Hematopoietic multipotent progenitor cell treated with erythropoietin and hydrocortisone succinate and interleukin-3 and kit ligand, for 4 days (in vitro differentiated cells): ENCODE measurements at regions not wholly inside any gene's neighbourhood (a gene's known extent, or its start where the extent isn't known, plus 50 kb on each side); places are given as distances from the start of the nearest gene placed in this dataset.

Experiments used
- DNase-seq: peaks from one replicate; pipeline ENCODE4 v3.0.0-alpha.2; 2015

DNA sequence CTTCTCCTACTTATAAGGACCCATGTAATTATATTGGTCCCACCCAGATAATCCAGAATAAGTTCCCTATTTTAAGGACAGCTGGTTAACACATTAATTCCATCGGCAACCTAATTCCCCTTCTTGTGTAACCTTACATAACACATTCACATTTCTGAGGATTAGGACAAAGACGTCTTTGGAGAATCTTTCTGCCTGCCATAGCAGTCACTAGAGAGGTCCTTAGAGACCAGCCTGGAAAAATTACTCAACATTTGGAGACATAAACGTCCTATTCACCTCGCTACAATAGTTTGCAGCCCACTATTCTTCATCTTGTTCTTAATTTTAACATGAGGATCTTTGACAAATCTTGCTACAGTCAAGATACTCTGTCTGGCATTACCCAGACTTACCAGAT lies 100.1 kb downstream of the MAFB start:
- DNase-seq, result no peak

DNA sequence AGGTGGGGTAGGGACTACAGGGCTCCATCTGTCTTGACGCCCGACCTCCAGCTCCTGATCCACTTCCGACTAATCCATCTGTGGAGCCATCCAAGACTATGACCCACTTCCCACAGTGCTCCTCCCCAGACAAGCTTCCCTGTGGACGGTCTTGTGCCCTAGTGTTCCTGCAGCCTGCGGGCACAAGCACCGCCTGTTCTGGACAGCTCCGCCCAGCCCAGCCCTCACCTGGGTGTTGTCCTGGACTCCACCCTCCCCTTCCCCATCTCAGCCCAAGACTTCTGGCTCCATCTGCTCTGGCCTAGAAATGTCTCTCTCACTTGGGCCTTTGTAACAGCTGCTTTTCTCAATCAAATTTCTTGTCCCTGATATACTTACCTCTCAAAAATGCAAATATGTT lies 102.0 kb downstream of the MAFB start:
- no peak for DNase-seq

DNA sequence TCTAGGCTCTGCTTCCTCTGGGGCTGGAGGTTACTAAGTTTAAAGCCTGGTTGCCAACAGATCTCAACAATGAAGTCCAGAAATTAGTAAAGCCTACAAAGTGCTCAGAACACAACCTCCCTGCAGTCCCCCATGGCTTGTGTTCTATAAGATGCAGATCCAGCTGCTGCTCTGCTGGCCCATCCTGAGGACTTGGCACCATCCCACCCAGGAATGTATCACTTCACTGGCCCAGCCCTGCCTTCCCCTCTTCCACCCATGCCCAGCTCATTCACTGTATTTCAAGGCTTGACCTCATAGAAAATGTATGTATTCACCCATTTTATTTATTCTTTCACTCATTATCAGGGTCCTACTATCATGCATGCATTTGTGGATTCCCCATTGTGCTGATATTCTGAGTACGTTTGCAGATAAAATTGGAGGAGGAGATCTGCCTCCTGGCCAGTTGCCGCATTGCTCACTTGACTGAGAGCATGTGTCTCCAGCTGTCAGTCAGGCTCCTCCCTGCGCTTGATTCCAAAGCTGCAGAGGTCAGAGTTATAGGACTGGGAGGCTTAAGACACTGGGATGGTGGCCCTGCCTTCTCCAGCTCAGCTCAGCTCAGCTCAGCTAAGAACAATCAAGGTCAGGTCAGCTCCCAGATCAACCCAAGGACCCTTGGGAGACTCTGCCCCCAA lies 104.8 kb downstream of the MAFB start:
- DNase-seq, result no peak

DNA sequence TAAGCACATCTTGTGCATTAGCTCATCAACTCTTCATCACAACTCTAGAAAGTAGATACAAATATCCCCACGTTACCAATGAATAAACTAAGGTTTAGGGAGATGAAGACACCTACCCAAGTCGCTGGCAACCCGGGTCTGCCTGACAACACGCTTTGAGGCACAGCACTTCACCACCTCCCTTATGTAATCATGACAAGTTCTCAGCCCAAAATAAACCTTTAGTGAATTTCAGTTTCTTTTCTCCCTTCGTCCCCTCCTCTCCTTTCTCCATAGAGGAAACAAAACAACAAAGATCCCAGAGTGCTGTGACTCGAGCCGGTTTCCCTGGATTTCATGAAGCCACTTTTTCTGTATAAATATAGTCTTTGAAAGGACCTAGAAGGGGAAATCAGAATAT lies 105.4 kb downstream of the MAFB start:
- no peak for DNase-seq

DNA sequence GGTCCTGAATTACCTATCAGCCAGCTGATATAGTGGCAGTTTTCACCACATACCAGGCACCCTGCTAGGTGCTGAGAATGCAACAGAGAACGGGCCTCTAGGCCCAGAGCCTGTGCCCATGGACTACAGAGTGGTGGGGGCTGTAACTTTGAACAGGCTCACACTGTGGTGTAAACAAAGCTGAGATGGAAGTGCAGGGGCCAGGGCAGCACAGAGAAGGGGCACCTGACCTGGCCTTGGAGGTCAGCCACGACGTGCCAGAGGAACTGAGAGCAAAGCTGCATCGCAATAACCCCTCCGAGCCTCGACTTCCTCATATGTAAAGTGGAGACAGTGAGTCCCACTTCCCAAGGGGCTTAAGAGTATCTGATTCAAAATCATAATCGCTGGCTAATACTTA lies 105.8 kb downstream of the MAFB start:
- DNase-seq, result no peak

DNA sequence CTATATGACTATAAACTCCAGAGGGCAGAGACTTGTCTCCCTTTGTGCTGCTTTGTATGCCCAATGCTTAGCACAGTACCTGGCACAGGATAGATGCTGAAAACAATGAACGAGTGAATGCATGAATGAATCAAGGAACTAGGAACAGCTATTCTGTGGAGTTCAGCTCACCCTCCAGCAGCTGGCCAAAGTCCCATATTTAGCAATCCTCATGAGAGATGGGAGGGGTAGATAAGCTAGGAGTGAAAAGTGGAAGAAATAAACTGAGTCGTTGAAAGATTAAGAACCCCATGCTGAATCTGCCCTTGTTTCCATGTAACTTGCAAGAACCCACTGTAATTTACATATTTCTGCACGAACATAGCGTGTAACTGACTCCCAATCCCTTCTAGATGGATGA lies 106.5 kb downstream of the MAFB start:
- DNase-seq, result no peak

DNA sequence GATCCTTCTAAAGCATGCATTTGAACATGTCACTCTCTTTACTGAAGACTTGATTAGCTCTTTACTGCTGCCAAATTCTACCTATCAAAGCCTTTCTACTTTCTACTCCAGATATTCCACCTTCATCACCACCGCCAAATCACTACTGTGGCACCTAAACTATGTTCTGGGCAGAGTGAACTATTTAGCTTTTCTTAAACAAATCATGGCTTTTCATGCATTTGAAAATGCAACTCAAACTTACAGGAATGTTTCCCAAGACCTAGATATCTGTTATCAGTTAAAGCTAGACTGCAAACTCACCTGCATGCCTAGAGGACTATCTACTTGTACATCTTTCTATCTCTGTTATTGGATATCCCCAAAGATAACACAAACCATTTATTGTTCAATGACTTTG lies 109.3 kb downstream of the MAFB start:
- no peak for DNase-seq

DNA sequence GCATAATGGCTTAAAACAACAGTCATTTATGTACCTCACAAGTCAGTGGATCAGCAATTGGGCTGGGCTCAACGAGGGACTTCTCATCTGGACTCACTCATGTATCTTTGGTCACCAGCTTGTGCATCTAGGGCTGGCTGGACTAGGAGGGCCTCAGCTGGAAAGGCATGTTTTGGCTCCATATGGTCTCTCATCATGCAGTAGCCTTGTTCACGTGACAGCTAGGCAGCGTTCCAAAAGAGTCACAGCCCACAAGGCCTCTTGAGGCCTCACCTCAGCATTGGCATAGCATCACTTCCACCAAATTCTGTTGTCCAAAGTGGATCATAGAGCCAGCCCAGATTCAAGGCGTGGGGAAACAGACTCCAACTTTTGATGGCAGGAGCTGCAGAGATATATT lies 110.1 kb downstream of the MAFB start:
- DNase-seq, result no peak

- no peak for DNase-seq
Observed at GRCh38 chr20:40575851-40576250, 113.2 kb downstream of the MAFB start.

DNA sequence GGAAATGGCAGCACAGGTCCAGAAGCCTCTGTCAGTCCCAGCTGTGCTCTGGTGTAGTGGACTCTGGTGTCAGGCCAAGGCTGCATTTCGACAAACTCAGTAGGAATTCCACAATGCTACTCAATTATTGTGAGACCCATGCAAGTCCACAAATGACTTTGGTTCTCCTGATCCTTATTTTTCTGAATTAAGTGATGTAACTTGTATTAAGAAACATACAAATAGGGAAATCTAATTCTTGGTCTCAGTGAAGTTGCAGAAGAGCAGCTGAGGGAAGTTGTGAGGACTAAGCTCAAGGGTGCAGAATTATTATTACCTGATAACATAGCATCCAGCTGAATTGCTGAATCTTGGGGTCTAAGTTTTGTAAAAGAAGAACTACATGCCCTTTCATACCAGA lies 116.8 kb downstream of the MAFB start:
- no peak for DNase-seq

DNA sequence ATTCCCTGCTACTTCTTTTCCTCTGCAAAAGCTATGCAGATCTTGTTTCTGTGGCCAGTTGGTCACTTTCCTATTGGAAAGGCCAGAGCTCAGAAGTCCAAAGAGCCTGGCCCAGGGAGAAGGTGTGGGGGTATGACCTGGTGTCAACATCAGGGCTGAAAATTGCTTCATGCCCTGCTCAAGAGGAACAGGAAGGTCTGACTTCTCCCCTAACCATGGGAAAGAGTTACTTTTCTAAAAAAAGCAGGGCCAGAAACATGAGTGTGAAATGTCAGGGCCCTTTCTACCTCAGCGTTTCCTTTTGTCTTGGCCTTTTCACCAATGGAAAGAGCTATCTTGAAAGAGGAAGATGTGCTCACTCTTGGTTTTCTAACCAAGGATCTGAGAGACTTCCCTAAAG lies 117.4 kb downstream of the MAFB start:
- peak; percentile 8 for DNase-seq

DNA sequence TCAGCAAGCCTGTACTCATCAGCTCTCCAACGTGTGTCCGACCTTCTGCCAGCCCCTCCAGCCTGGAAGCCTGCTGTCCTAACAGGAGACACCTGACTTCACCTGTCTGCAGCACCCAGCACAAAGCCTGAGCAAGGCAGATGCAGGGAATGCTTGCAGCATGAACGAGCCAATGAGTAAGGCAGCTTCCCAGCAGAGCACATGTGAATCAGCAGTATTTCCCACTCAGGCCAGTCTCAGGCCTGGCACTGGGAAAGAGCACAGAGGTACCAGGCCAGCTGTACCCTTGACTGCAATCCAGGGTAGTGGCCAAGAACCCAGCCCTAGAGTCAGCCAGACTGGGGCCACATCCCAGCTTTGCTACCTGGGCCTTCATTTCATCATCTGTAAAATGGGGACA lies 120.8 kb downstream of the MAFB start:
- no peak for DNase-seq

- no peak for DNase-seq
Observed at GRCh38 chr20:40565682-40566040, 123.4 kb downstream of the MAFB start.

- DNase-seq, result no peak
Observed at GRCh38 chr20:40565001-40565681, 123.9 kb downstream of the MAFB start.

DNA sequence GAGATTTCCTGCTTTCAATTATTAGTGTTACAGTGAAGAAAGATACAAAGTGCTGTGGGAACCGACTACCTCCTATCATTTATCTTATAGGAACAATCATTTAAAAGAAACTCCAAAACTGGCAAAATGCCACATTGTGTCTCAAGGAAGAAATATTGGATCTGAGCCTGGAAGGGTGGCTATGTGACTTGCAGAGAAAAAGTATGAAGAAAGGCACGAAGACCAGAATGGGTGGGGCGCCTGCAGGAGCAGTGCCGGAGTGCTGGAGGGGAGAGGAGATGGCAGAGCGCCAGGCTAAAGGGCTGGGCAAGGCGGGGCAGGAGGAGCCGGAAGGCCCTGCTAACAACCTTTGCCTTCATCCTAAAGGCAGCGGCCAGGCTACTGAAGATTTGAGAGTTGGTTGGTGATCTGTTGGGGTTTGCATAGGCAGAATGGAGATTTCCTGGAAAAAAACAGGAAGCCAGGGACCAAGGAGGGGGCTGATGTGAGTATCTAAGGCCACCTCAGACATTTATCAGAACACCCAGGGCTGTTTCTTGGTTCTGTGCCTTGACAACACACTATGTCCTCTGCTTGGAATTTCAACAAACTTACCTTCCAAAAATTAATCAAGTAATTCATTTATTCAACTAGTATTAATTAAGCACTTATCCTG lies 125.6 kb downstream of the MAFB start:
- DNase-seq, result peak; percentile 73

- DNase-seq, result peak; percentile 13
Observed at GRCh38 chr20:40562031-40562430, 127.0 kb downstream of the MAFB start.

- no peak for DNase-seq
Observed at GRCh38 chr20:40561187-40561586, 127.8 kb downstream of the MAFB start.

DNA sequence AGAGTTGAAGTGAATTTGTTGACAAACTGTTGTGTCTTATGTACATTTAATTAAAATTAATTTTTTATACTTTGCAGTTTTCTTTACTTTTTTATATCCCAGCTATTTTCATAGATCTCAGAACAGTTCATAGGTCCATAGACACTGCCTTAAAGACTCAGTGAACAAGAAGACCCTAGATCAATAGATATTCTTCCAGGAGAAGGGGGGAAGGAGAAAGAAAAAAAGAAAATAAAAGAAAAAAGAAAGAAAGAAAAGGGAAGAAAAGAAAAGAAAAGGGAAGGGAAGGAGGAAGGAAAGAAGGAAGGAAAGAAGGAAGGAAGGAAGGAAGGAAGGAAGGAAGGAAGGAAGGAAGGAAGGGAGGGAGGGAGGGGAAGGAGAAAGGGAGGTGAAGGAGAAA lies 130.8 kb downstream of the MAFB start:
- no peak for DNase-seq

GRCh38 chr20:40551125-40551530 lies 137.9 kb downstream of the MAFB start:
- DNase-seq, result no peak

- no peak for DNase-seq
Observed at GRCh38 chr20:40547483-40548091, 141.4 kb downstream of the MAFB start.

- no peak for DNase-seq
Observed at GRCh38 chr20:40545478-40545877, 143.6 kb downstream of the MAFB start.

- DNase-seq, result no peak
Observed at GRCh38 chr20:40542065-40542464, 147.0 kb downstream of the MAFB start.

DNA sequence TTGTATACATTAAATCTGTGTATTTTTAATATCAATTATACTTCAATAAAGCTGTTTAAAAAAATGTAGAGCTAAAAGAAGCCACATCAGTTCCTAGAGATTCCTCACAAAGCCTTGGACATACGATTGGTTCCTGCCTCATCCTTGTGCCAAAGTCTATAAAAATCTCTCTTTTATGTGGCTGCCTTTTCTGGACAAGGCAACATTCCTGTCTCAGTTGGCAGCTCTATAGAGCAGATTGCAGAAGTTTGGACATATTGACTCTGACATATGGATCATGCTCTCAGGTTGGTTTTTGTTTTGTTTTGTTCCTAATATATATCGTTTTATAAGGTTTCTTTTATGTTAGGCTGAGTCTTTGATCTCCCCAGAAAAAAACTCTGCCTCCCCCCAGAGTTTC lies 148.9 kb downstream of the MAFB start:
- DNase-seq, result no peak

DNA sequence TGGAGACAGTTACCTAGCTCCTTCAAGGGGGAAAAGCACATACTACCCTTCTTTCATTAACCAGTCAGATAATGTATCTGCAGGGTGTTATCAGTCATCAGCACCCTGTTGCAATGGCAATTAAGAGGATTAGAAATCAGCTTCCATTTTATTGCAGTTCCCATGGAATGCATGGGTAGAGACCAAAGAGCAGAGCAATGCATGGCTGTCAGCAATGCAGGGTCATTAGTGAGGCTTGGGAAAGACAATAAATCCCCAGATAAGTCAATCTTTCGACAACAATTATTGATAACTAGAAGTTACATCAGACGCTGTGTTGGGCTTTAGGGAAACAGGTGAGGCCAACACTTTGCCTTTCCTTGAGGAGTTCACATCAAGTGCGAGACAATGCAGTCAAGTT lies 150.9 kb downstream of the MAFB start:
- DNase-seq, result no peak
